ENCODE measurements at regions not wholly inside any gene's neighbourhood (a gene's known extent, or its start where the extent isn't known, plus 50 kb on each side); places are given as distances from the start of the nearest gene placed in this dataset.

DNA sequence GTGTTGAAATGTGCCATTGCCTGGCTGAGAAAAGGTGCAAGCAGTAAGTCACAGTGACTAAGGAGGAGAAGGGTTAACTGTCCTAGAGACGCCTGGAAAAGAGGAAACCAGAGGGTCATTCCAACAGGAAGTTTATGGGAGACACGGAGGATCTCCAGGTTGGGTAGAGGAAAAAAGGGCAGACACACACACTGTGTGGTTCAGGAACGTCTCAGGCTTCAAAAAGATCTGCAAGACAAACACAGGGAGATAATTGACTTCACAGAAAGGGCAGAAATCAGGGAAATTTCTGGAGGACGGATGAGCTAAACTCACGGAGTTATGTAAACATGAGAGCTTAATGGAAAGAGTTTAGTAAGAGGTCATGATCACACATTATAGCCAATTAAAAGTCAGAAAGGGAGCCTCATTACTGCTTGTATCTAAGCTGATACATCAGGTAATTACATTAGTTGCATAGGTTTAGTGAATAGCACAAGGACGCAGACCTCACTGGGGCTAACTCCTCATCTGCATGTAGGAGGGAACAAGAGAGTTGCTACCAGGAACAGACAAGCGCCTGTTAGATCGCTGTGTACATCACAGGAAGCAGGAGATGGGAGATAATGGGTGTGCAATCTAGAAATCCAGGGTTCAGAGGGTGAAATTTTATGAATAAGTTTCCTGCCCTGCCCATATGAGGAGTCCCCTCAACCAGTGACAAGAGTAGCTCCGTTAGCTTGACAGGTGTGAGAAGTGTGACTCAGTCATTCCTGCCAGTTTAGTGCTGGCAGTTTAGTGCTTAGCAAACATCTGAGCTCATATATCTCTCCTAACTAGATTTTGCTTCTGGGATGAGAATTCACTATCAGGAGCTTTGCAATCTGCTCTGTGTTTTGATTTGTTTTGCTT is 96.6 kb upstream of the TNR start (continued):
- TF ChIP-seq, protein P1, sequence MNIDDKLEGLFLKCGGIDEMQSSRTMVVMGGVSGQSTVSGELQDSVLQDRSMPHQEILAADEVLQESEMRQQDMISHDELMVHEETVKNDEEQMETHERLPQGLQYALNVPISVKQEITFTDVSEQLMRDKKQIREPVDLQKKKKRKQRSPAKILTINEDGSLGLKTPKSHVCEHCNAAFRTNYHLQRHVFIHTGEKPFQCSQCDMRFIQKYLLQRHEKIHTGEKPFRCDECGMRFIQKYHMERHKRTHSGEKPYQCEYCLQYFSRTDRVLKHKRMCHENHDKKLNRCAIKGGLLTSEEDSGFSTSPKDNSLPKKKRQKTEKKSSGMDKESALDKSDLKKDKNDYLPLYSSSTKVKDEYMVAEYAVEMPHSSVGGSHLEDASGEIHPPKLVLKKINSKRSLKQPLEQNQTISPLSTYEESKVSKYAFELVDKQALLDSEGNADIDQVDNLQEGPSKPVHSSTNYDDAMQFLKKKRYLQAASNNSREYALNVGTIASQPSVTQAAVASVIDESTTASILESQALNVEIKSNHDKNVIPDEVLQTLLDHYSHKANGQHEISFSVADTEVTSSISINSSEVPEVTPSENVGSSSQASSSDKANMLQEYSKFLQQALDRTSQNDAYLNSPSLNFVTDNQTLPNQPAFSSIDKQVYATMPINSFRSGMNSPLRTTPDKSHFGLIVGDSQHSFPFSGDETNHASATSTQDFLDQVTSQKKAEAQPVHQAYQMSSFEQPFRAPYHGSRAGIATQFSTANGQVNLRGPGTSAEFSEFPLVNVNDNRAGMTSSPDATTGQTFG (tag by site-specific recombination; IDR thresholded peaks at IDR 0.05; ENCODE audit: borderline replicate concordance): no peak
- no peak for TF ChIP-seq ZFHX2 (tag by site-specific recombination; conservative IDR thresholded peaks at IDR 0.05)
- TF ChIP-seq ZNF24 (tag by site-specific recombination; IDR thresholded peaks at IDR 0.05): peak; percentile 60; the same call in 1 of the 2 replicates
- TF ChIP-seq ZNF239 (tag by site-specific recombination; IDR thresholded peaks at IDR 0.05): no peak
- TF ChIP-seq GLI2 (tag by site-specific recombination; IDR thresholded peaks at IDR 0.05; ENCODE audit: borderline replicate concordance, low read depth): peak; percentile 80
- TF ChIP-seq ZNF146 (tag by site-specific recombination; IDR thresholded peaks at IDR 0.05): no peak
- TF ChIP-seq ZNF473 (tag by site-specific recombination; IDR thresholded peaks at IDR 0.05): no peak
- TF ChIP-seq ZNF10 (tag by site-specific recombination; IDR thresholded peaks at IDR 0.05): peak; percentile 91
- TF ChIP-seq MZF1 (tag by site-specific recombination; IDR thresholded peaks at IDR 0.05; ENCODE audit: borderline replicate concordance): no peak
- TF ChIP-seq, protein P2, sequence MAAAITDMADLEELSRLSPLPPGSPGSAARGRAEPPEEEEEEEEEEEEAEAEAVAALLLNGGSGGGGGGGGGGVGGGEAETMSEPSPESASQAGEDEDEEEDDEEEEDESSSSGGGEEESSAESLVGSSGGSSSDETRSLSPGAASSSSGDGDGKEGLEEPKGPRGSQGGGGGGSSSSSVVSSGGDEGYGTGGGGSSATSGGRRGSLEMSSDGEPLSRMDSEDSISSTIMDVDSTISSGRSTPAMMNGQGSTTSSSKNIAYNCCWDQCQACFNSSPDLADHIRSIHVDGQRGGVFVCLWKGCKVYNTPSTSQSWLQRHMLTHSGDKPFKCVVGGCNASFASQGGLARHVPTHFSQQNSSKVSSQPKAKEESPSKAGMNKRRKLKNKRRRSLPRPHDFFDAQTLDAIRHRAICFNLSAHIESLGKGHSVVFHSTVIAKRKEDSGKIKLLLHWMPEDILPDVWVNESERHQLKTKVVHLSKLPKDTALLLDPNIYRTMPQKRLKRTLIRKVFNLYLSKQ (tag by site-specific recombination; IDR thresholded peaks at IDR 0.05; ENCODE audit: borderline replicate concordance): no peak
- TF ChIP-seq GLIS1 (tag by site-specific recombination; IDR thresholded peaks at IDR 0.05): peak; percentile 62
- TF ChIP-seq ZNF174 (tag by site-specific recombination; IDR thresholded peaks at IDR 0.05): no peak
- no peak for TF ChIP-seq ZNF785 (tag by site-specific recombination; IDR thresholded peaks at IDR 0.05)
- TF ChIP-seq, protein P3, sequence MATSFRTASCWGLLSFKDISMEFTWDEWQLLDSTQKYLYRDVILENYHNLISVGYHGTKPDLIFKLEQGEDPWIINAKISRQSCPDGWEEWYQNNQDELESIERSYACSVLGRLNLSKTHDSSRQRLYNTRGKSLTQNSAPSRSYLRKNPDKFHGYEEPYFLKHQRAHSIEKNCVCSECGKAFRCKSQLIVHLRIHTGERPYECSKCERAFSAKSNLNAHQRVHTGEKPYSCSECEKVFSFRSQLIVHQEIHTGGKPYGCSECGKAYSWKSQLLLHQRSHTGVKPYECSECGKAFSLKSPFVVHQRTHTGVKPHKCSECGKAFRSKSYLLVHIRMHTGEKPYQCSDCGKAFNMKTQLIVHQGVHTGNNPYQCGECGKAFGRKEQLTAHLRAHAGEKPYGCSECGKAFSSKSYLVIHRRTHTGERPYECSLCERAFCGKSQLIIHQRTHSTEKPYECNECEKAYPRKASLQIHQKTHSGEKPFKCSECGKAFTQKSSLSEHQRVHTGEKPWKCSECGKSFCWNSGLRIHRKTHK (tag by site-specific recombination; IDR thresholded peaks at IDR 0.05): no peak
- TF ChIP-seq ZNF558 (tag by site-specific recombination; IDR thresholded peaks at IDR 0.05): no peak
- TF ChIP-seq ZNF394 (tag by site-specific recombination; IDR thresholded peaks at IDR 0.05; ENCODE audit: borderline replicate concordance): peak; percentile 73; the same call in 1 of the 2 replicates
- TF ChIP-seq KLF7 (tag by site-specific recombination; IDR thresholded peaks at IDR 0.05; ENCODE audit: borderline replicate concordance): no peak
- TF ChIP-seq ZNF514 (tag by site-specific recombination; IDR thresholded peaks at IDR 0.05): no peak
- no peak for TF ChIP-seq HOXD13 (CRISPR knock-in tag; IDR thresholded peaks at IDR 0.05; ENCODE audit: borderline replicate concordance)
- no peak for TF ChIP-seq TRIM28 (IDR thresholded peaks at IDR 0.05; ENCODE audit: borderline replicate concordance, low read length)
- TF ChIP-seq MEIS1 (CRISPR knock-in tag; IDR thresholded peaks at IDR 0.05; ENCODE audit: borderline replicate concordance): no peak
- TF ChIP-seq ZNF341 (tag by site-specific recombination; IDR thresholded peaks at IDR 0.05; ENCODE audit: low read depth): no peak
- TF ChIP-seq ZNF48 (tag by site-specific recombination; IDR thresholded peaks at IDR 0.05): no peak
- no peak for TF ChIP-seq ZNF624 (tag by site-specific recombination; IDR thresholded peaks at IDR 0.05)
- TF ChIP-seq, protein P4, sequence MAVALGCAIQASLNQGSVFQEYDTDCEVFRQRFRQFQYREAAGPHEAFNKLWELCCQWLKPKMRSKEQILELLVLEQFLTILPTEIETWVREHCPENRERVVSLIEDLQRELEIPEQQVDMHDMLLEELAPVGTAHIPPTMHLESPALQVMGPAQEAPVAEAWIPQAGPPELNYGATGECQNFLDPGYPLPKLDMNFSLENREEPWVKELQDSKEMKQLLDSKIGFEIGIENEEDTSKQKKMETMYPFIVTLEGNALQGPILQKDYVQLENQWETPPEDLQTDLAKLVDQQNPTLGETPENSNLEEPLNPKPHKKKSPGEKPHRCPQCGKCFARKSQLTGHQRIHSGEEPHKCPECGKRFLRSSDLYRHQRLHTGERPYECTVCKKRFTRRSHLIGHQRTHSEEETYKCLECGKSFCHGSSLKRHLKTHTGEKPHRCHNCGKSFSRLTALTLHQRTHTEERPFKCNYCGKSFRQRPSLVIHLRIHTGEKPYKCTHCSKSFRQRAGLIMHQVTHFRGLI (tag by site-specific recombination; IDR thresholded peaks at IDR 0.05): no peak; the same call in 1 of the 2 replicates
- TF ChIP-seq ZNF133 (tag by site-specific recombination; IDR thresholded peaks at IDR 0.05): no peak
- no peak for TF ChIP-seq REPIN1 (tag by site-specific recombination; IDR thresholded peaks at IDR 0.05; ENCODE audit: low read depth)
- peak; percentile 68 for TF ChIP-seq FEZF1 (tag by site-specific recombination; IDR thresholded peaks at IDR 0.05)
- TF ChIP-seq ZNF274 (IDR thresholded peaks at IDR 0.05; ENCODE audit: low read length): no peak
- TF ChIP-seq ZNF274 (tag by site-specific recombination; IDR thresholded peaks at IDR 0.05; ENCODE audit: borderline replicate concordance): no peak
- TF ChIP-seq ZNF747 (tag by site-specific recombination; IDR thresholded peaks at IDR 0.05): no peak
- peak; percentile 83 for TF ChIP-seq ZNF629 (tag by site-specific recombination; IDR thresholded peaks at IDR 0.05)
- TF ChIP-seq, protein P5, sequence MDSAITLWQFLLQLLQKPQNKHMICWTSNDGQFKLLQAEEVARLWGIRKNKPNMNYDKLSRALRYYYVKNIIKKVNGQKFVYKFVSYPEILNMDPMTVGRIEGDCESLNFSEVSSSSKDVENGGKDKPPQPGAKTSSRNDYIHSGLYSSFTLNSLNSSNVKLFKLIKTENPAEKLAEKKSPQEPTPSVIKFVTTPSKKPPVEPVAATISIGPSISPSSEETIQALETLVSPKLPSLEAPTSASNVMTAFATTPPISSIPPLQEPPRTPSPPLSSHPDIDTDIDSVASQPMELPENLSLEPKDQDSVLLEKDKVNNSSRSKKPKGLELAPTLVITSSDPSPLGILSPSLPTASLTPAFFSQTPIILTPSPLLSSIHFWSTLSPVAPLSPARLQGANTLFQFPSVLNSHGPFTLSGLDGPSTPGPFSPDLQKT (IDR thresholded peaks at IDR 0.05; ENCODE audit: borderline replicate concordance, low read depth, low read length): no peak
